NCI-H524 treated with DMSO at 0.1 percent for 48 hours (cell line): ENCODE measurements at regions not wholly inside any gene's neighbourhood (a gene's known extent, or its start where the extent isn't known, plus 50 kb on each side); places are given as distances from the start of the nearest gene placed in this dataset.
A peak's percentile ranks its signal among the peaks of the same experiment; 100 is the strongest.

Source experiments
- DNase-seq: peaks from one replicate; lab custom pipeline; 2025; lab: John Stamatoyannopoulos, UW

GRCh38 chr18:37673671-37674070 lies 108.1 kb upstream of the CELF4 start:
- DNase-seq, result no peak

GRCh38 chr18:37672932-37673595 lies 107.5 kb upstream of the CELF4 start:
- no peak for DNase-seq

- no peak for DNase-seq
These were observed 106.4 kb upstream of the CELF4 start for GRCh38 chr18:37672001-37672400.

- no peak for DNase-seq
These were observed 105.9 kb upstream of the CELF4 start for GRCh38 chr18:37671530-37671929.

- DNase-seq, result no peak
These were observed 105.5 kb upstream of the CELF4 start for GRCh38 chr18:37671119-37671518.

GRCh38 chr18:37669991-37670534 lies 104.5 kb upstream of the CELF4 start:
- no peak for DNase-seq

- DNase-seq, result no peak
These were observed 103.6 kb upstream of the CELF4 start for GRCh38 chr18:37668971-37669747.

GRCh38 chr18:37667836-37668235 lies 102.2 kb upstream of the CELF4 start:
- DNase-seq, result no peak

- no peak for DNase-seq
These were observed 101.4 kb upstream of the CELF4 start for GRCh38 chr18:37666991-37667390.

GRCh38 chr18:37666451-37666850 lies 100.9 kb upstream of the CELF4 start:
- DNase-seq, result no peak

- peak; percentile 41 for DNase-seq
These were observed 99.7 kb upstream of the CELF4 start for GRCh38 chr18:37665346-37665745.

- no peak for DNase-seq
These were observed 97.8 kb upstream of the CELF4 start for GRCh38 chr18:37663446-37663845.

- DNase-seq, result no peak
These were observed 97.1 kb upstream of the CELF4 start for GRCh38 chr18:37662546-37663339.

- DNase-seq, result no peak
These were observed 96.5 kb upstream of the CELF4 start for GRCh38 chr18:37662099-37662498.

GRCh38 chr18:37661478-37661877 lies 95.9 kb upstream of the CELF4 start:
- no peak for DNase-seq

GRCh38 chr18:37661061-37661460 lies 95.5 kb upstream of the CELF4 start:
- DNase-seq, result no peak

GRCh38 chr18:37660658-37661057 lies 95.1 kb upstream of the CELF4 start:
- no peak for DNase-seq

GRCh38 chr18:37659906-37660305 lies 94.3 kb upstream of the CELF4 start:
- no peak for DNase-seq

GRCh38 chr18:37658894-37659293 lies 93.3 kb upstream of the CELF4 start:
- no peak for DNase-seq

- no peak for DNase-seq
These were observed 91.9 kb upstream of the CELF4 start for GRCh38 chr18:37657493-37657892.

- no peak for DNase-seq
These were observed 89.3 kb upstream of the CELF4 start for GRCh38 chr18:37654731-37655369.

GRCh38 chr18:37654034-37654433 lies 88.4 kb upstream of the CELF4 start:
- no peak for DNase-seq
